ENCODE measurements at regions not wholly inside any gene's neighbourhood (a gene's known extent, or its start where the extent isn't known, plus 50 kb on each side); places are given as distances from the start of the nearest gene placed in this dataset.

GRCh38 chr14:101070540-101071492 is 167.3 kb upstream of the RTL1 start:
- no peak overlapping the region for H3K4me3 ChIP-seq (ENCODE audit: low read depth, low read length)
- no peak for DNase-seq (ENCODE audit: low read depth, low spot score)
- in situ Hi-C loops (cut with HindIII; ENCODE audit: low sequenced_read_pairs), result no loop called here
- no peak for TF ChIP-seq CTCF (IDR thresholded peaks at IDR 0.05; ENCODE audit: low read depth, low read length)

- in situ Hi-C loops (cut with HindIII; ENCODE audit: low sequenced_read_pairs), result no loop called here
- no peak for TF ChIP-seq CTCF (IDR thresholded peaks at IDR 0.05; ENCODE audit: low read depth, low read length)
- DNase-seq (ENCODE audit: low read depth, low spot score), result no peak
- no peak overlapping the region for H3K4me3 ChIP-seq (ENCODE audit: low read depth, low read length)
These were observed 168.0 kb upstream of the RTL1 start for GRCh38 chr14:101071493-101071906.

- DNase-seq (ENCODE audit: low read depth, low spot score), result no peak
- TF ChIP-seq CTCF (IDR thresholded peaks at IDR 0.05; ENCODE audit: low read depth, low read length), result no peak
- in situ Hi-C loops (cut with HindIII; ENCODE audit: low sequenced_read_pairs), result no loop called here
- H3K4me3 ChIP-seq (ENCODE audit: low read depth, low read length), result no peak overlapping the region
These were observed 168.5 kb upstream of the RTL1 start for GRCh38 chr14:101072070-101072469.

- in situ Hi-C loops (cut with HindIII; ENCODE audit: low sequenced_read_pairs), result no loop called here
- peak; percentile 52 for DNase-seq (ENCODE audit: low read depth, low spot score)
- no peak for TF ChIP-seq CTCF (IDR thresholded peaks at IDR 0.05; ENCODE audit: low read depth, low read length)
- H3K4me3 ChIP-seq (ENCODE audit: low read depth, low read length), result no peak overlapping the region
These were observed 169.0 kb upstream of the RTL1 start for GRCh38 chr14:101072531-101072930.

- no peak for TF ChIP-seq CTCF (IDR thresholded peaks at IDR 0.05; ENCODE audit: low read depth, low read length)
- in situ Hi-C loops (cut with HindIII; ENCODE audit: low sequenced_read_pairs), result no loop called here
- DNase-seq (ENCODE audit: low read depth, low spot score), result peak; percentile 98
- no peak overlapping the region for H3K4me3 ChIP-seq (ENCODE audit: low read depth, low read length)
These were observed 169.5 kb upstream of the RTL1 start for GRCh38 chr14:101072945-101073597.

GRCh38 chr14:101073598-101073965 is 170.1 kb upstream of the RTL1 start:
- H3K4me3 ChIP-seq (ENCODE audit: low read depth, low read length), result no peak overlapping the region
- in situ Hi-C loops (cut with HindIII; ENCODE audit: low sequenced_read_pairs), result no loop called here
- DNase-seq (ENCODE audit: low read depth, low spot score), result peak; percentile 55
- no peak for TF ChIP-seq CTCF (IDR thresholded peaks at IDR 0.05; ENCODE audit: low read depth, low read length)

Data from astrocyte of the spinal cord (primary cell).